SK-N-SH (cell line): ENCODE measurements at regions not wholly inside any gene's neighbourhood (a gene's known extent, or its start where the extent isn't known, plus 50 kb on each side); places are given as distances from the start of the nearest gene placed in this dataset.

Experiments used
- CTCF ChIA-PET: fragments of 300-600, 350-600 bp; formaldehyde crosslinking; extraction: SDS; loops from one replicate; lab custom pipeline; 2021; lab: Yijun Ruan, JAX
- POLR2A ChIA-PET: fragments of 350-600 bp; sonication (Branson Sonifier 250); formaldehyde crosslinking; extraction: SDS; loops from one replicate; lab custom pipeline; 2020; ENCODE audit warnings: antibody characterized with exemption, inconsistent platforms; lab: Yijun Ruan, JAX
- DNase-seq: peaks from one replicate; pipeline ENCODE4 v3.0.0; 2012
- H2AFZ ChIP-seq: fragments of 200-600 bp; sonication (generic); 2 replicates; pipeline ENCODE4 v1.8.1; 2016; ENCODE audit warnings: antibody characterized with exemption, mild to moderate bottlenecking, low read depth
- H3F3A ChIP-seq: fragments of 200-600 bp; sonication (generic); replicated peaks from 2 replicates; pipeline ENCODE3; 2016; ENCODE audit warnings: antibody characterized with exemption, mild to moderate bottlenecking; ENCODE audit not compliant: insufficient read depth
- H3K27ac ChIP-seq, 2 experiments: fragments of 200-500 bp in 1 of 2; fragments of 200-600 bp in 1 of 2; sonication (Bioruptor generic) in 1 of 2; sonication (generic), shearing (Covaris generic) in 1 of 2; 2 replicates each; pipeline versions ENCODE4 v1.5.1 to v1.6.1; 2014 to 2016; ENCODE audit warnings: low read depth in 2 of 2, inconsistent platforms in 1 of 2, low read length in 1 of 2, mild to moderate bottlenecking in 1 of 2, mixed read lengths in 1 of 2
- H3K27me3 ChIP-seq: fragments of 200-600 bp; sonication (generic), shearing (Covaris generic); 2 replicates; pipeline ENCODE4 v1.6.1; 2016; ENCODE audit warnings: mixed run types; ENCODE audit not compliant: insufficient read depth
- H3K36me3 ChIP-seq, 2 experiments: fragments of 200-500 bp in 1 of 2; fragments of 200-600 bp in 1 of 2; sonication (Bioruptor generic) in 1 of 2; sonication (generic) in 1 of 2; replicated peaks in 1 of 2; 2 replicates each; pipeline versions ENCODE3 to v1.5.1; 2014 to 2016; ENCODE audit warnings: low read length in 1 of 2, mild to moderate bottlenecking in 1 of 2; ENCODE audit not compliant: insufficient read depth in 2 of 2, control insufficient read depth in 1 of 2
- H3K4me1 ChIP-seq, 2 experiments: fragments of 200-500 bp in 1 of 2; fragments of 200-600 bp in 1 of 2; sonication (Bioruptor generic) in 1 of 2; sonication (generic), shearing (Covaris generic) in 1 of 2; 2 replicates each; pipeline versions ENCODE4 v1.5.1 to v1.6.1; 2014 to 2016; ENCODE audit warnings: low read depth in 1 of 2, low read length in 1 of 2, mixed run types in 1 of 2; ENCODE audit not compliant: insufficient read depth in 2 of 2, control insufficient read depth in 1 of 2
- H3K4me2 ChIP-seq: fragments of 200-600 bp; sonication (generic), shearing (Covaris generic); 2 replicates; pipeline ENCODE4 v1.6.1; 2017; ENCODE audit warnings: mixed run types
- H3K4me3 ChIP-seq, 2 experiments: fragments of 200-500 bp in 1 of 2; fragments of 200-600 bp in 1 of 2; sonication (Bioruptor generic) in 1 of 2; sonication (generic), shearing (Covaris generic) in 1 of 2; 2 replicates each; pipeline versions ENCODE4 v1.5.1 to v1.8.1; 2014 to 2016; ENCODE audit warnings: low read depth in 2 of 2, inconsistent platforms in 1 of 2, low read length in 1 of 2, mild to moderate bottlenecking in 1 of 2, mixed read lengths in 1 of 2, moderate library complexity in 1 of 2
- H3K79me2 ChIP-seq: fragments of 200-600 bp; sonication (generic); 2 replicates; pipeline ENCODE4 v1.8.1; 2017; ENCODE audit warnings: mild to moderate bottlenecking; ENCODE audit not compliant: insufficient read depth
- H3K9ac ChIP-seq: fragments of 200-600 bp; sonication (generic); 2 replicates; pipeline ENCODE4 v1.6.1; 2017; ENCODE audit warnings: mixed run types
- H3K9me2 ChIP-seq: fragments of 200-600 bp; sonication (generic); 2 replicates; pipeline ENCODE4 v1.6.1; 2017; ENCODE audit warnings: mixed run types
- H3K9me3 ChIP-seq: fragments of 200-600 bp; sonication (generic); 2 replicates; pipeline ENCODE4 v1.6.1; 2017; ENCODE audit warnings: mixed run types, mild to moderate bottlenecking, moderate library complexity
- H4K20me1 ChIP-seq: fragments of 200-600 bp; sonication (generic); 2 replicates; pipeline ENCODE4 v1.6.1; 2017; ENCODE audit warnings: mild to moderate bottlenecking, mixed run types; ENCODE audit not compliant: insufficient read depth
- FOXM1 ChIP-seq: IDR thresholded peaks from 2 replicates; pipeline ENCODE4 v1.4.0; 2012; ENCODE audit warnings: low read depth, mild to moderate bottlenecking
- RAD21 ChIP-seq: IDR thresholded peaks from 2 replicates; pipeline ENCODE4 v1.6.1; 2012; ENCODE audit warnings: mild to moderate bottlenecking, low read length
- REST ChIP-seq: IDR thresholded peaks from 2 replicates; pipeline ENCODE4 v1.6.1; 2012; ENCODE audit warnings: mild to moderate bottlenecking, low read depth, low read length, moderate library complexity
- WGBS: methylation state at CpG from one replicate; pipeline ENCODE4 v1.1.6; 2017; ENCODE audit warnings: low lambda C conversion rate; 5-methylcytosine and 5-hydroxymethylcytosine counted together

DNA sequence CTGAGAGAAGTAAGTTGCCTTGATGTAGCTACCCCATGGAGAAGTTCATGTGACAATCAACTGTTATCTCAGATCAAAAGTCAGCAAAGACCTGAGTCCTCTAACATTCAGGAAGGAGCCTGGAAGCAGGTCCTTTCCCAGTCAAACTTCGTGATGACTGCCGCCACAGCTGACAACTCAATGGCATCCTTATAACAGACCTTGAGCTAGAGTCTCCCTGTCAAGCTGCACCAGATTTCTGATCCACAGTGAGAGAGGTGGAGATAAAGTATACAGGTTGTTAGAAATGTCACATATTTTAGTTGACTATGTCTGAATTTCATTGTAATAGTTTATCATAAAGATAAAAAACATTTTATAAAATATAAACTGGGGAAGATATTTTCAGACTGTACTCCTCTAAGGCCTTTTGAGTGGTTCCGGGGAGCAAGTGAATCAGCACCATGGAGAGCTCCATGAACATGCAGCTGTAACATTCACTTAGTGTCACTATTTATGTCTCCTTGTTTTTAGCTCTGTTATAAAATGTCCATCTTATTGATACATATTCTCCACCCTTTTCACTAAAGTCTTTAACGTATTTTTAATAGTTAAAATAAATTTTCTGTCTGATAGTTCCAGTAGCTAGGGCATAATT lies 1653.5 kb upstream of the AGA start:
- Histone ChIP-seq H3K9ac (no peak overlapping the region), H3F3A (no peaks in the 10 kb centered on the region), H3K27me3 (no peaks in the 10 kb centered on the region)
- under 1% methylated on average over 4 of the region's 4 CpGs for WGBS
- DNase-seq: no peak
- TF ChIP-seq FOXM1 (no peak), REST (peak; percentile 93)
- TF ChIP-seq, all 33 proteins: peak for 1
- Histone ChIP-seq H2AFZ (no peak overlapping the region), H3K4me2 (no peak overlapping the region), H3K9me2 (no peaks in the 10 kb centered on the region), H3K79me2 (no peaks in the 10 kb centered on the region), H3K9me3 (no peaks in the 10 kb centered on the region), H3K27ac (no peak overlapping the region), H3K4me1 (no peaks in the 10 kb centered on the region), H3K4me3 (no peak overlapping the region), H4K20me1 (no peaks in the 10 kb centered on the region), H3K36me3 (no peaks in the 10 kb centered on the region)
- CTCF ChIA-PET: no interaction called here
- POLR2A ChIA-PET: no interaction called here

DNA sequence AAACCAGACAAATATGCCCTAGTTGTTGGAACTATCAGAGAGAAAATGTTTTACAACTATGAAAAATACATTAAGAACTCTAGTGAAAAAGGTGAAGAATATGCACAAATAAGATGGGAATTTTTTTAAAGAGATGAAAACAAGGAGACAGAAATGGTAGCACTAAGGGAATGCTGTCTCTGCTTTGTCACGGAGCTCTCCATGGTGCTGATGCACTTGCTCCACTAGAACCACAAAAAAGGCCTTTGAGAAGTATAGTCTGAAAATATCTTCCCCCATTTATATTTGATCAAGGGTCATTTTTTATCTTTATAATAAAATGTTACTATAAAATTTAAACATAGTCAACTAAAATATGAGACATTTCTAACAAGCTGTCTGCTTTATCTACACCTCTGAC lies 1655.5 kb upstream of the AGA start:
- no peak overlapping the region for H3K4me3 ChIP-seq
- WGBS: 3% methylated on average over 1 of the region's 1 CpG
- H2AFZ ChIP-seq: no peak overlapping the region
- H3K79me2 ChIP-seq: no peaks in the 10 kb centered on the region
- H3K27ac ChIP-seq: no peak overlapping the region
- ChIA-PET POLR2A (no interaction called here), CTCF (no interaction called here)
- H3K36me3 ChIP-seq: no peaks in the 10 kb centered on the region
- no peak for DNase-seq
- no peaks in the 10 kb centered on the region for H3K4me1 ChIP-seq
- H3K4me2 ChIP-seq: no peak overlapping the region
- no peak overlapping the region for H3K9ac ChIP-seq
- H3K9me3 ChIP-seq: no peaks in the 10 kb centered on the region
- no peaks in the 10 kb centered on the region for H4K20me1 ChIP-seq
- no peaks in the 10 kb centered on the region for H3F3A ChIP-seq
- no peaks in the 10 kb centered on the region for H3K9me2 ChIP-seq
- no peaks in the 10 kb centered on the region for H3K27me3 ChIP-seq
- TF ChIP-seq RAD21 (no peak), REST (peak; percentile 93)
